Panc1 (cell line): ENCODE measurements at regions not wholly inside any gene's neighbourhood (a gene's known extent, or its start where the extent isn't known, plus 50 kb on each side); places are given as distances from the start of the nearest gene placed in this dataset.

Source experiments
- ATAC-seq: fragments of 200-7000 bp; cut with Tn5 transposase; 2 replicates; pipeline ENCODE4 v1.9.1; 2020; ENCODE audit warnings: mild to moderate bottlenecking, moderate library complexity
- BruUV-seq: library from RNA; stranded (reverse); fragments of 400-500 nt; replicated peaks from 2 replicates; lab custom pipeline; 2021; lab: Mats Ljungman, UMichigan
- CTCF ChIA-PET: fragments of 300-600 bp; sonication (Branson Sonifier 250); formaldehyde crosslinking; loops from one replicate; lab custom pipeline; 2022; ENCODE audit warnings: antibody characterized with exemption; lab: Charles Lee
- POLR2A ChIA-PET: fragments of 300-600 bp; sonication (Branson Sonifier 250); formaldehyde crosslinking; loops from one replicate; lab custom pipeline; 2022; ENCODE audit warnings: antibody characterized with exemption; lab: Charles Lee
- DNase-seq: peaks from one replicate; pipeline ENCODE4 v3.0.0-alpha.2; 2010; ENCODE audit warnings: low read depth, low spot score
- H3K27ac ChIP-seq: 2 replicates; pipeline ENCODE4 v1.5.1; 2011; ENCODE audit warnings: mild to moderate bottlenecking, low read length, inconsistent platforms
- H3K27me3 ChIP-seq: fragments of 200-500 bp; sonication (Bioruptor generic); 2 replicates; pipeline ENCODE4 v1.6.0; 2014; ENCODE audit warnings: low read length, inconsistent platforms; ENCODE audit not compliant: control insufficient read depth, insufficient read depth
- H3K36me3 ChIP-seq: fragments of 200-500 bp; sonication (Bioruptor generic); 2 replicates; pipeline ENCODE4 v1.5.1; 2014; ENCODE audit warnings: inconsistent platforms, mild to moderate bottlenecking, low read length, moderate library complexity; ENCODE audit not compliant: control insufficient read depth, insufficient read depth
- H3K4me1 ChIP-seq: 2 replicates; pipeline ENCODE4 v1.5.1; 2011; ENCODE audit warnings: inconsistent platforms, mild to moderate bottlenecking, low read length, moderate library complexity; ENCODE audit not compliant: control insufficient read depth, insufficient read depth
- H3K4me3 ChIP-seq, 2 experiments: 2 replicates each; pipeline ENCODE4 v1.5.1; 2011 to 2012; ENCODE audit warnings: low read depth in 2 of 2, low read length in 2 of 2, mild to moderate bottlenecking in 2 of 2, inconsistent platforms in 1 of 2, moderate library complexity in 1 of 2
- H3K9me3 ChIP-seq: fragments of 200-500 bp; sonication (Bioruptor generic); 2 replicates; pipeline ENCODE4 v1.5.1; 2014; ENCODE audit warnings: low read depth, mild to moderate bottlenecking, inconsistent platforms, low read length, moderate library complexity; ENCODE audit not compliant: control insufficient read depth, insufficient read depth
- POLR2AphosphoS5 ChIP-seq: IDR thresholded peaks from 2 replicates; pipeline ENCODE4 v1.6.1; 2012; ENCODE audit warnings: mild to moderate bottlenecking, low read depth, low read length, moderate library complexity
- SIN3A ChIP-seq: IDR thresholded peaks from 2 replicates; pipeline ENCODE4 v1.6.1; 2012; ENCODE audit warnings: low read depth, mild to moderate bottlenecking, low read length, moderate library complexity, borderline replicate concordance; ENCODE audit not compliant: insufficient read depth
- TCF7L2 ChIP-seq: IDR thresholded peaks from 2 replicates; pipeline ENCODE4 v1.6.1; 2011; ENCODE audit warnings: mild to moderate bottlenecking, low read depth, low read length, inconsistent platforms
- in situ Hi-C: cut with HindIII; loops from 2 replicates; pipeline ENCODE4 v1.10.0; 2016; ENCODE audit warnings: low sequenced_read_pairs, low pct_unique_long_range_greater_than_20kb
- intact Hi-C: fragments of 100-400 bp; cut with micrococcal nuclease; formaldehyde crosslinking; loops from one replicate; pipeline ENCODE4 v1.10.0; 2022; ENCODE audit not compliant: unreplicated experiment
- TF ChIP-seq, protein P1 (sequence below): fragments of 450-650 bp; IDR thresholded peaks from 2 replicates; pipeline ENCODE4 v1.5.1; 2017; ENCODE audit warnings: mild to moderate bottlenecking
- TF ChIP-seq, protein P2 (sequence below), 2 experiments: IDR thresholded peaks; 2 replicates each; pipeline ENCODE4 v1.6.1; 2011 to 2012; ENCODE audit warnings: low read depth in 2 of 2, control low read depth in 1 of 2, low read length in 1 of 2, mild to moderate bottlenecking in 1 of 2, moderate library complexity in 1 of 2; ENCODE audit not compliant: insufficient read depth in 1 of 2

DNA sequence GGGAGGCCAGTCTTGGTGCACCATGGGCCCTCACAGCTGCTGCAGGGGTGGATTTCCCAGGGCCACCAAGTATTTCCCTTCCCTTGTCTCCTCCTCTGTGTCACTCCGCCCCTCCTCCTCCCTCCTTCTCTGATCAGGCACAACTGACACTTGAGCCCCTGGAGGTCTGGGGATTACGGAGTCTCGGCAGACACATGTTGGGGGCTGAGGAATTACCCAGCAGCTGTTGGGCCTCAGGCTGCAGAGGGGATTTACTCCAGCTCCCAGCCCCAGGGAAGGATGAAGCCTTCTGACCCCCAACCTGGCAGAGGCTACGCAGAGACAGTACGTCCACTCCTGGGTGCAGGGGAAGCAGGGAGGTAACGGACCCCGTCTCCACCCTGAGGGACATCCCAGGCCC lies 420.5 kb upstream of the SULF2 start:
- Histone ChIP-seq H3K9me3 (no peaks in the 10 kb centered on the region), H3K27me3 (peaks cover 2% of the 10 kb centered on the region; the same call in 1 of the 2 replicates), H3K4me3 (no peak overlapping the region), H3K4me1 (no peaks in the 10 kb centered on the region), H3K36me3 (no peaks in the 10 kb centered on the region), H3K27ac (no peak overlapping the region)
- TF ChIP-seq, protein P1, sequence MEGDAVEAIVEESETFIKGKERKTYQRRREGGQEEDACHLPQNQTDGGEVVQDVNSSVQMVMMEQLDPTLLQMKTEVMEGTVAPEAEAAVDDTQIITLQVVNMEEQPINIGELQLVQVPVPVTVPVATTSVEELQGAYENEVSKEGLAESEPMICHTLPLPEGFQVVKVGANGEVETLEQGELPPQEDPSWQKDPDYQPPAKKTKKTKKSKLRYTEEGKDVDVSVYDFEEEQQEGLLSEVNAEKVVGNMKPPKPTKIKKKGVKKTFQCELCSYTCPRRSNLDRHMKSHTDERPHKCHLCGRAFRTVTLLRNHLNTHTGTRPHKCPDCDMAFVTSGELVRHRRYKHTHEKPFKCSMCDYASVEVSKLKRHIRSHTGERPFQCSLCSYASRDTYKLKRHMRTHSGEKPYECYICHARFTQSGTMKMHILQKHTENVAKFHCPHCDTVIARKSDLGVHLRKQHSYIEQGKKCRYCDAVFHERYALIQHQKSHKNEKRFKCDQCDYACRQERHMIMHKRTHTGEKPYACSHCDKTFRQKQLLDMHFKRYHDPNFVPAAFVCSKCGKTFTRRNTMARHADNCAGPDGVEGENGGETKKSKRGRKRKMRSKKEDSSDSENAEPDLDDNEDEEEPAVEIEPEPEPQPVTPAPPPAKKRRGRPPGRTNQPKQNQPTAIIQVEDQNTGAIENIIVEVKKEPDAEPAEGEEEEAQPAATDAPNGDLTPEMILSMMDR, result no peak
- TF ChIP-seq, protein P2, sequence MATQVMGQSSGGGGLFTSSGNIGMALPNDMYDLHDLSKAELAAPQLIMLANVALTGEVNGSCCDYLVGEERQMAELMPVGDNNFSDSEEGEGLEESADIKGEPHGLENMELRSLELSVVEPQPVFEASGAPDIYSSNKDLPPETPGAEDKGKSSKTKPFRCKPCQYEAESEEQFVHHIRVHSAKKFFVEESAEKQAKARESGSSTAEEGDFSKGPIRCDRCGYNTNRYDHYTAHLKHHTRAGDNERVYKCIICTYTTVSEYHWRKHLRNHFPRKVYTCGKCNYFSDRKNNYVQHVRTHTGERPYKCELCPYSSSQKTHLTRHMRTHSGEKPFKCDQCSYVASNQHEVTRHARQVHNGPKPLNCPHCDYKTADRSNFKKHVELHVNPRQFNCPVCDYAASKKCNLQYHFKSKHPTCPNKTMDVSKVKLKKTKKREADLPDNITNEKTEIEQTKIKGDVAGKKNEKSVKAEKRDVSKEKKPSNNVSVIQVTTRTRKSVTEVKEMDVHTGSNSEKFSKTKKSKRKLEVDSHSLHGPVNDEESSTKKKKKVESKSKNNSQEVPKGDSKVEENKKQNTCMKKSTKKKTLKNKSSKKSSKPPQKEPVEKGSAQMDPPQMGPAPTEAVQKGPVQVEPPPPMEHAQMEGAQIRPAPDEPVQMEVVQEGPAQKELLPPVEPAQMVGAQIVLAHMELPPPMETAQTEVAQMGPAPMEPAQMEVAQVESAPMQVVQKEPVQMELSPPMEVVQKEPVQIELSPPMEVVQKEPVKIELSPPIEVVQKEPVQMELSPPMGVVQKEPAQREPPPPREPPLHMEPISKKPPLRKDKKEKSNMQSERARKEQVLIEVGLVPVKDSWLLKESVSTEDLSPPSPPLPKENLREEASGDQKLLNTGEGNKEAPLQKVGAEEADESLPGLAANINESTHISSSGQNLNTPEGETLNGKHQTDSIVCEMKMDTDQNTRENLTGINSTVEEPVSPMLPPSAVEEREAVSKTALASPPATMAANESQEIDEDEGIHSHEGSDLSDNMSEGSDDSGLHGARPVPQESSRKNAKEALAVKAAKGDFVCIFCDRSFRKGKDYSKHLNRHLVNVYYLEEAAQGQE (IDR thresholded peaks at IDR 0.05; ENCODE audit: insufficient read depth in 1 of 2, low read depth in 2 of 2, low read length in 1 of 2), result no peak
- TF ChIP-seq SIN3A, result no peak
- TF ChIP-seq POLR2AphosphoS5, result no peak
- TF ChIP-seq TCF7L2, result no peak
- POLR2A ChIA-PET, result no interaction called here
- in situ Hi-C loops (no loop called here), intact Hi-C loops (no loop called here)
- no TSS peak for BruUV-seq
- ATAC-seq, result no peak
- CTCF ChIA-PET, result no interaction called here
- no peak for DNase-seq

DNA sequence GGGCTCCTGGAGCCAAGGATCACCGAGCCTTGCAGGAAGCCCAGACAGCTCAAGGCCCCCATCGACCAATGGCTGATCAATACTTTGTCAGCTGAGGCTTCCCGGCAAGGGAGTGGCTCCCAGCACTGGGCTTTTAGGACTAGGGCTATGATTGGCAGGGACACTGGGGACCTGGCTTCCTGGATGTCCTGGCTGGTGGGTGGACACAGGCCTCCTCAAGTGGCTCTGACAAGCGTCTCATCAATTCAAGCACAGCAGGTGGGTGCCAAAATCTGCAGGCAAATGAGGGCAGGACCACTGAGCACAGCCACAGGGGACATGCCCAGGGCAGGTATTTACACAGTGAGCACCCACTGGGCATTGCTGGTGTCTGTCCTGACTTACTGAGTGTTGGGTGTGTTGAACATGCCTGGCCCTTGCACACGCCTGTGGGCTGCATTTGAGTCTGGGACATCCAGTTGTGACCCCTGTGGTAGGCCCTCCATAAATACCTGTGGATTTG lies 420.1 kb upstream of the SULF2 start:
- H3K36me3 ChIP-seq, result no peaks in the 10 kb centered on the region
- no peaks in the 10 kb centered on the region for H3K9me3 ChIP-seq
- no peak for DNase-seq
- ChIA-PET CTCF (no interaction called here), POLR2A (no interaction called here)
- in situ Hi-C loops, result no loop called here
- no peak overlapping the region for H3K4me3 ChIP-seq
- no peak overlapping the region for H3K27ac ChIP-seq
- no peaks in the 10 kb centered on the region for H3K4me1 ChIP-seq
- ATAC-seq, result no peak
- BruUV-seq, result no TSS peak
- intact Hi-C loops, result no loop called here
- TF ChIP-seq, protein P2 (IDR thresholded peaks at IDR 0.05; ENCODE audit: insufficient read depth in 1 of 2, low read depth in 2 of 2, low read length in 1 of 2), result no peak
- no peak for TF ChIP-seq SIN3A
- TF ChIP-seq TCF7L2, result no peak
- TF ChIP-seq POLR2AphosphoS5, result no peak
- TF ChIP-seq, protein P1, result no peak
- H3K27me3 ChIP-seq, result peaks cover 2% of the 10 kb centered on the region; the same call in 1 of the 2 replicates
